Liver (tissue), 8 donors: ENCODE measurements at regions not wholly inside any gene's neighbourhood (a gene's known extent, or its start where the extent isn't known, plus 50 kb on each side); places are given as distances from the start of the nearest gene placed in this dataset.

Experiments
- DNase-seq: peaks from one replicate; pipeline ENCODE4 v3.0.0-alpha.2; 2017; ENCODE audit warnings: low spot score
- H3K27ac ChIP-seq, 2 donors: one replicate each; pipeline ENCODE4 v1.7.0; 2013; ENCODE audit warnings: inconsistent platforms in 2 of 2, low read length in 2 of 2, control low read depth in 1 of 2, low read depth in 1 of 2, mild to moderate bottlenecking in 1 of 2
- H3K27me3 ChIP-seq, 4 donors: one replicate each; pipeline versions ENCODE4 v1.6.1 to v1.7.0; 2013; ENCODE audit warnings: low read length in 3 of 4, inconsistent platforms in 1 of 4, mild to moderate bottlenecking in 1 of 4, moderate library complexity in 1 of 4; ENCODE audit not compliant: control insufficient read depth in 4 of 4, insufficient read depth in 4 of 4
- H3K36me3 ChIP-seq, 4 donors: one replicate each; pipeline versions ENCODE4 v1.6.1 to v1.7.0; 2013; ENCODE audit warnings: low read length in 3 of 4, mild to moderate bottlenecking in 3 of 4, low read depth in 1 of 4, moderate library complexity in 1 of 4; ENCODE audit not compliant: control insufficient read depth in 4 of 4, insufficient read depth in 3 of 4
- H3K4me1 ChIP-seq, 4 donors: one replicate each; pipeline versions ENCODE4 v1.6.1 to v1.7.0; 2013; ENCODE audit warnings: low read length in 3 of 4, mild to moderate bottlenecking in 3 of 4, moderate library complexity in 1 of 4; ENCODE audit not compliant: control insufficient read depth in 4 of 4, insufficient read depth in 4 of 4
- H3K4me3 ChIP-seq, 3 donors: one replicate each; pipeline versions ENCODE4 v1.6.1 to v1.7.0; 2013; ENCODE audit warnings: low read length in 3 of 3, control low read depth in 1 of 3, low read depth in 1 of 3, mild to moderate bottlenecking in 1 of 3
- H3K9ac ChIP-seq, 2 donors: one replicate each; pipeline ENCODE4 v1.7.0; 2013; ENCODE audit warnings: low read length in 2 of 2, mild to moderate bottlenecking in 2 of 2, moderate library complexity in 2 of 2, control low read depth in 1 of 2, low read depth in 1 of 2
- H3K9me3 ChIP-seq, 4 donors: one replicate each; pipeline versions ENCODE4 v1.6.1 to v1.7.0; 2013; ENCODE audit warnings: low read length in 3 of 4; ENCODE audit not compliant: control insufficient read depth in 4 of 4
- ATF3 ChIP-seq: IDR thresholded peaks from 2 replicates; pipeline ENCODE4 v1.6.1; 2016; ENCODE audit warnings: antibody characterized with exemption
- CTCF ChIP-seq: fragments of 150-350 bp; IDR thresholded peaks from 2 replicates; pipeline ENCODE4 v1.5.1; 2017; ENCODE audit warnings: improper control_type of control experiment, low read depth, low read length; ENCODE audit not compliant: missing input control
- EGR1 ChIP-seq, 2 donors: IDR thresholded peaks; 2 replicates each; pipeline ENCODE4 v1.6.1; 2016 to 2018; ENCODE audit warnings: antibody characterized with exemption in 2 of 2, low read depth in 2 of 2
- FOXA1 ChIP-seq: IDR thresholded peaks from 2 replicates; pipeline ENCODE4 v1.6.1; 2016; ENCODE audit warnings: antibody characterized with exemption
- FOXA2 ChIP-seq: IDR thresholded peaks from 2 replicates; pipeline ENCODE4 v1.6.1; 2016; ENCODE audit warnings: antibody characterized with exemption
- GABPA ChIP-seq, 2 donors: IDR thresholded peaks in 1 of 2; conservative IDR thresholded peaks in 1 of 2; 2 replicates each; pipeline ENCODE4 v1.6.1; 2016; ENCODE audit warnings: antibody characterized with exemption in 2 of 2, mild to moderate bottlenecking in 1 of 2, moderate library complexity in 1 of 2
- HNF4A ChIP-seq, 2 donors: conservative IDR thresholded peaks; 2 replicates each; pipeline ENCODE4 v1.6.1; 2016; ENCODE audit warnings: antibody characterized with exemption in 2 of 2, mild to moderate bottlenecking in 2 of 2
- HNF4G ChIP-seq: IDR thresholded peaks from 2 replicates; pipeline ENCODE4 v1.6.1; 2016; ENCODE audit warnings: antibody characterized with exemption
- JUND ChIP-seq, 2 donors: IDR thresholded peaks; 2 replicates each; pipeline ENCODE4 v1.6.1; 2016; ENCODE audit warnings: antibody characterized with exemption in 2 of 2
- MAX ChIP-seq: IDR thresholded peaks from 2 replicates; pipeline ENCODE4 v1.6.1; 2016; ENCODE audit warnings: antibody characterized with exemption
- NR2F2 ChIP-seq: IDR thresholded peaks from 2 replicates; pipeline ENCODE4 v1.6.1; 2016; ENCODE audit warnings: antibody characterized with exemption
- RAD21 ChIP-seq, 2 donors: IDR thresholded peaks; 2 replicates each; pipeline ENCODE4 v1.6.1; 2016; ENCODE audit warnings: antibody characterized with exemption in 2 of 2, mild to moderate bottlenecking in 2 of 2
- REST ChIP-seq: IDR thresholded peaks from 2 replicates; pipeline ENCODE4 v1.6.1; 2016; ENCODE audit warnings: antibody characterized with exemption, mild to moderate bottlenecking
- RXRA ChIP-seq, 2 donors: IDR thresholded peaks; 2 replicates each; pipeline ENCODE4 v1.6.1; 2017 to 2018; ENCODE audit warnings: antibody characterized with exemption in 2 of 2, mild to moderate bottlenecking in 1 of 2
- SP1 ChIP-seq: IDR thresholded peaks from 2 replicates; pipeline ENCODE4 v1.6.1; 2018; ENCODE audit warnings: antibody characterized with exemption, mild to moderate bottlenecking
- TAF1 ChIP-seq: conservative IDR thresholded peaks from 2 replicates; pipeline ENCODE4 v1.6.1; 2016; ENCODE audit warnings: antibody characterized with exemption, mild to moderate bottlenecking
- YY1 ChIP-seq: IDR thresholded peaks from 2 replicates; pipeline ENCODE4 v1.6.1; 2016; ENCODE audit warnings: antibody characterized with exemption, mild to moderate bottlenecking
- ZBTB33 ChIP-seq: IDR thresholded peaks from 2 replicates; pipeline ENCODE4 v1.6.1; 2016; ENCODE audit warnings: antibody characterized with exemption
- WGBS: extraction: QIAGEN DNeasy Blood & Tissue Kit; methylation state at CpG from one replicate; pipeline ENCODE4 v1.1.7; 2013; 5-methylcytosine and 5-hydroxymethylcytosine counted together
- donor health status: healthy.
- donor health status: healthy.
- donor health status: healthy.
- donor health status: healthy.
- donor health status: healthy.

GRCh38 chr16:66014221-66014620, 352.3 kb upstream of the CDH5 start (continued):
- TF ChIP-seq FOXA2 (no peak), MAX (no peak), JUND (IDR thresholded peaks at IDR 0.05) (no peak), EGR1 (IDR thresholded peaks at IDR 0.05; ENCODE audit: low read depth in 2 of 2) (no peak), SP1 (no peak)

- Histone ChIP-seq H3K4me3 (no peak overlapping the region), H3K9ac (no peak overlapping the region), H3K9me3 (no peaks in the 10 kb centered on the region), H3K36me3 (no peaks in the 10 kb centered on the region), H3K27ac (no peak overlapping the region), H3K27me3 (no peaks in the 10 kb centered on the region), H3K4me1 (no peaks in the 10 kb centered on the region)
- no peak for TF ChIP-seq GABPA (IDR thresholded peaks at IDR 0.05 in 1 of 2, conservative IDR thresholded peaks at IDR 0.05 in 1 of 2)
- TF ChIP-seq NR2F2 = no peak
- no peak for TF ChIP-seq RXRA (IDR thresholded peaks at IDR 0.05)
- no peak for DNase-seq
- 75% methylated on average over 2 of the region's 2 CpGs for WGBS
These were observed 353.0 kb upstream of the CDH5 start for GRCh38 chr16:66013486-66013885.

GRCh38 chr16:66008136-66008535, 358.4 kb upstream of the CDH5 start:
- no peak for DNase-seq
- no peaks in the 10 kb centered on the region for H3K36me3 ChIP-seq
- H3K9me3 ChIP-seq = no peaks in the 10 kb centered on the region
- WGBS = 80% methylated on average over 4 of the region's 4 CpGs
- TF ChIP-seq YY1 (no peak), HNF4A (conservative IDR thresholded peaks at IDR 0.05) (no peak), SP1 (no peak), EGR1 (IDR thresholded peaks at IDR 0.05; ENCODE audit: low read depth in 2 of 2) (no peak), TAF1 (no peak)
- no peak overlapping the region for H3K27ac ChIP-seq
- H3K4me1 ChIP-seq = no peaks in the 10 kb centered on the region
- H3K9ac ChIP-seq = no peak overlapping the region
- H3K4me3 ChIP-seq = no peak overlapping the region
- no peaks in the 10 kb centered on the region for H3K27me3 ChIP-seq

GRCh38 chr16:66007717-66008116, 358.8 kb upstream of the CDH5 start:
- DNase-seq = no peak
- Histone ChIP-seq H3K27me3 (no peaks in the 10 kb centered on the region), H3K9me3 (no peaks in the 10 kb centered on the region), H3K36me3 (no peaks in the 10 kb centered on the region), H3K27ac (no peak overlapping the region), H3K4me3 (no peak overlapping the region), H3K4me1 (no peaks in the 10 kb centered on the region), H3K9ac (no peak overlapping the region)
- WGBS = 63% methylated on average over 6 of the region's 6 CpGs
- no peak for TF ChIP-seq JUND (IDR thresholded peaks at IDR 0.05)
- no peak for TF ChIP-seq RAD21 (IDR thresholded peaks at IDR 0.05)
- no peak for TF ChIP-seq HNF4A (conservative IDR thresholded peaks at IDR 0.05)
- no peak for TF ChIP-seq CTCF
- TF ChIP-seq RXRA (IDR thresholded peaks at IDR 0.05) = no peak
- TF ChIP-seq YY1 = no peak
- TF ChIP-seq MAX = no peak
- no peak for TF ChIP-seq EGR1 (IDR thresholded peaks at IDR 0.05; ENCODE audit: low read depth in 2 of 2)
- no peak for TF ChIP-seq ATF3
- no peak for TF ChIP-seq TAF1
- no peak for TF ChIP-seq FOXA1
- no peak for TF ChIP-seq HNF4G
- TF ChIP-seq FOXA2 = no peak
- TF ChIP-seq GABPA (IDR thresholded peaks at IDR 0.05 in 1 of 2, conservative IDR thresholded peaks at IDR 0.05 in 1 of 2) = no peak
- TF ChIP-seq SP1 = no peak
- no peak for TF ChIP-seq REST
- no peak for TF ChIP-seq ZBTB33
